ENCODE measurements at regions not wholly inside any gene's neighbourhood (a gene's known extent, or its start where the extent isn't known, plus 50 kb on each side); places are given as distances from the start of the nearest gene placed in this dataset.

GRCh38 chr4:157897855-157898370, 274.9 kb downstream of the GASK1B start:
- Histone ChIP-seq H3K79me2 (ENCODE audit: control insufficient read depth, insufficient read depth, low read length) (no peaks in the 10 kb centered on the region), H3K27me3 (replicated peaks in 1 of 2; ENCODE audit: control insufficient read depth in 2 of 2, insufficient read depth in 2 of 2, low read length in 1 of 2) (no peaks in the 10 kb centered on the region), H3K4me1 (ENCODE audit: control insufficient read depth, insufficient read depth, low read length) (no peaks in the 10 kb centered on the region), H3K36me3 (ENCODE audit: control insufficient read depth in 2 of 2, insufficient read depth in 2 of 2, low read length in 1 of 2) (no peaks in the 10 kb centered on the region), H3K4me2 (ENCODE audit: control insufficient read depth, insufficient read depth) (no peak overlapping the region), H4K20me1 (ENCODE audit: control insufficient read depth, insufficient read depth) (no peaks in the 10 kb centered on the region), H3K4me3 (no peak overlapping the region), H3K9ac (ENCODE audit: control insufficient read depth, insufficient read depth, low read length) (no peak overlapping the region), H2AFZ (ENCODE audit: control insufficient read depth, low read depth, low read length) (no peak overlapping the region), H3K27ac (ENCODE audit: control insufficient read depth, insufficient read depth) (no peak overlapping the region), H3K9me3 (replicated peaks; ENCODE audit: control insufficient read depth, insufficient read depth, low read length) (no peaks in the 10 kb centered on the region)
- SMC1A ChIA-PET (ENCODE audit: uncharacterized antibody, unreplicated experiment): no interaction called here
- CTCF ChIA-PET: no interaction called here
- RAD21 ChIA-PET (ENCODE audit: unreplicated experiment): no interaction called here
- ATAC-seq: no peak
- FAIRE-seq: no peak
- intact Hi-C loops (cut with micrococcal nuclease; ENCODE audit: unreplicated experiment): no loop called here
- BruUV-seq (replicated peaks): no TSS peak
- DNase-seq (ENCODE audit: low read depth, low spot score): no peak
- POLR2A ChIA-PET: no interaction called here
- in situ Hi-C loops (cut with MboI): no loop called here
- no peak for TF ChIP-seq RFX5 (IDR thresholded peaks at IDR 0.05; ENCODE audit: low read depth, low read length)
- no peak for TF ChIP-seq IRF3 (IDR thresholded peaks at IDR 0.05)
- no peak for TF ChIP-seq FOXM1 (IDR thresholded peaks at IDR 0.05; ENCODE audit: low read depth, low read length)
- TF ChIP-seq BACH1 (IDR thresholded peaks at IDR 0.05; ENCODE audit: borderline replicate concordance): no peak
- no peak for TF ChIP-seq ETV6 (conservative IDR thresholded peaks at IDR 0.05 in 1 of 2, IDR thresholded peaks at IDR 0.05 in 1 of 2; ENCODE audit: borderline replicate concordance in 1 of 2, low read depth in 1 of 2)
- TF ChIP-seq NRF1 (conservative IDR thresholded peaks at IDR 0.05; ENCODE audit: low read depth, low read length): no peak
- no peak for TF ChIP-seq SIN3A (IDR thresholded peaks at IDR 0.05; ENCODE audit: low read depth, low read length)
- TF ChIP-seq ZBTB33 (IDR thresholded peaks at IDR 0.05): no peak
- no peak for TF ChIP-seq RAD21 (IDR thresholded peaks at IDR 0.05; ENCODE audit: insufficient read depth, low read depth, low read length)
- no peak for TF ChIP-seq IRF5 (IDR thresholded peaks at IDR 0.05; ENCODE audit: borderline replicate concordance)
- no peak for TF ChIP-seq ZNF217 (IDR thresholded peaks at IDR 0.05)
- TF ChIP-seq FOXK2 (IDR thresholded peaks at IDR 0.05): no peak
- no peak for TF ChIP-seq ZNF622 (IDR thresholded peaks at IDR 0.05)
- TF ChIP-seq JUNB (IDR thresholded peaks at IDR 0.05): no peak
- no peak for TF ChIP-seq ZNF24 (IDR thresholded peaks at IDR 0.05)
- no peak for TF ChIP-seq POLR2AphosphoS5 (IDR thresholded peaks at IDR 0.05; ENCODE audit: low read length)
- no peak for TF ChIP-seq SKIL (IDR thresholded peaks at IDR 0.05; ENCODE audit: low read depth, poor library complexity, severe bottlenecking)
